Endothelial cell of umbilical vein (primary cell): ENCODE measurements at regions not wholly inside any gene's neighbourhood (a gene's known extent, or its start where the extent isn't known, plus 50 kb on each side); places are given as distances from the start of the nearest gene placed in this dataset.

ENCODE experiments used
- BruUV-seq: library from RNA; stranded (reverse); fragments of 400-500 nt; replicated peaks from 2 replicates; lab custom pipeline; 2021; lab: Mats Ljungman, UMichigan
- CTCF ChIA-PET: fragments of 300-600, 350-600 bp; sonication (Branson Sonifier 250); formaldehyde crosslinking; loops from one replicate; lab custom pipeline; 2021; ENCODE audit warnings: antibody characterized with exemption, inconsistent platforms; lab: Charles Lee
- POLR2A ChIA-PET: fragments of 300-600, 350-600 bp; sonication (Branson Sonifier 250); formaldehyde crosslinking; loops from one replicate; lab custom pipeline; 2021; ENCODE audit warnings: antibody characterized with exemption, inconsistent platforms; lab: Charles Lee
- DNase-seq: peaks from one replicate; pipeline ENCODE4 v3.0.0-alpha.2; 2011; ENCODE audit warnings: low read depth, low spot score
- FAIRE-seq: peaks from 2 replicates; lab custom pipeline; 2011; peaks lifted over from hg19 to GRCh38; lab: Jason Lieb, UNC
- H2AFZ ChIP-seq: 2 replicates; pipeline ENCODE4 v1.6.0; 2012; ENCODE audit warnings: low read depth, low read length, control low read depth, inconsistent platforms
- H3K27ac ChIP-seq: 2 replicates; pipeline ENCODE4 v1.5.1; 2011; ENCODE audit warnings: low read depth, mild to moderate bottlenecking, control low read depth, low read length, moderate library complexity; ENCODE audit not compliant: insufficient read depth
- H3K27me3 ChIP-seq, 2 experiments: 2 replicates each; pipeline versions ENCODE4 v1.6.0 to v1.6.1; 2011; ENCODE audit warnings: low read length in 2 of 2, mixed read lengths in 1 of 2; ENCODE audit not compliant: control insufficient read depth in 2 of 2, insufficient read depth in 2 of 2
- H3K36me3 ChIP-seq, 2 experiments: 2 replicates in 1 of 2; 3 replicates in 1 of 2; pipeline ENCODE4 v1.5.1; 2011; ENCODE audit warnings: low read length in 2 of 2, mild to moderate bottlenecking in 1 of 2, moderate library complexity in 1 of 2; ENCODE audit not compliant: control insufficient read depth in 2 of 2, insufficient read depth in 2 of 2; ENCODE audit errors: extremely low read depth in 1 of 2
- H3K4me1 ChIP-seq: 3 replicates; pipeline ENCODE4 v1.5.1; 2011; ENCODE audit warnings: mild to moderate bottlenecking, low read length; ENCODE audit not compliant: control insufficient read depth, insufficient read depth; ENCODE audit errors: extremely low read depth
- H3K4me2 ChIP-seq: 2 replicates; pipeline ENCODE4 v1.6.1; 2011; ENCODE audit warnings: low read length, control low read depth, mixed read lengths; ENCODE audit not compliant: insufficient read depth
- H3K4me3 ChIP-seq, 3 experiments: fragments of 200-600 bp in 1 of 3; sonication (generic), shearing (Covaris generic) in 1 of 3; replicated peaks in 1 of 3; 2 replicates each; pipeline ENCODE4 v1.5.1; 2011 to 2016; ENCODE audit warnings: control low read depth in 3 of 3, low read length in 3 of 3, mild to moderate bottlenecking in 2 of 3, inconsistent platforms in 1 of 3, low read depth in 1 of 3, moderate library complexity in 1 of 3; ENCODE audit not compliant: insufficient read depth in 1 of 3
- H3K79me2 ChIP-seq: 2 replicates; pipeline ENCODE4 v1.6.0; 2012; ENCODE audit warnings: low read length, inconsistent platforms; ENCODE audit not compliant: control insufficient read depth, insufficient read depth
- H3K9ac ChIP-seq: replicated peaks from 2 replicates; pipeline ENCODE3; 2011; ENCODE audit warnings: low read length, control low read depth; ENCODE audit not compliant: insufficient read depth; ENCODE audit errors: extremely low read depth
- H3K9me1 ChIP-seq: replicated peaks from 3 replicates; pipeline ENCODE4 v1.6.0; 2011; ENCODE audit warnings: mild to moderate bottlenecking, low read length; ENCODE audit not compliant: control insufficient read depth, insufficient read depth; ENCODE audit errors: extremely low read depth
- H3K9me3 ChIP-seq: replicated peaks from 2 replicates; pipeline ENCODE4 v1.5.1; 2012; ENCODE audit warnings: low read length, inconsistent platforms; ENCODE audit not compliant: control insufficient read depth, insufficient read depth
- H4K20me1 ChIP-seq: replicated peaks from 2 replicates; pipeline ENCODE3; 2011; ENCODE audit warnings: mild to moderate bottlenecking, low read length; ENCODE audit not compliant: control insufficient read depth, insufficient read depth; ENCODE audit errors: extremely low read depth
- CTCF ChIP-seq, 2 donors: IDR thresholded peaks; 1 replicate in 1 of 2; 2 replicates in 1 of 2; pipeline ENCODE4 v1.5.1; 2011; ENCODE audit warnings: low read length in 2 of 2, mild to moderate bottlenecking in 2 of 2, moderate library complexity in 2 of 2, control low read depth in 1 of 2, inconsistent platforms in 1 of 2, low read depth in 1 of 2; ENCODE audit not compliant: insufficient read depth in 1 of 2; ENCODE audit errors: extremely low read depth in 1 of 2
- EZH2 ChIP-seq: IDR thresholded peaks from 2 replicates; pipeline ENCODE4 v1.6.1; 2012; ENCODE audit warnings: borderline replicate concordance, low read depth, mild to moderate bottlenecking, moderate library complexity, low read length, inconsistent platforms; ENCODE audit not compliant: severe bottlenecking
- FOS ChIP-seq: IDR thresholded peaks from 2 replicates; pipeline ENCODE4 v1.6.1; 2011; ENCODE audit warnings: mild to moderate bottlenecking, low read length, moderate library complexity, borderline replicate concordance; ENCODE audit not compliant: insufficient read depth
- GATA2 ChIP-seq: IDR thresholded peaks from 2 replicates; pipeline ENCODE4 v1.7.0; 2011; ENCODE audit warnings: low read depth, mild to moderate bottlenecking, moderate library complexity, mixed read lengths, low read length; ENCODE audit not compliant: insufficient read length, insufficient read depth
- JUN ChIP-seq: IDR thresholded peaks from 2 replicates; pipeline ENCODE4 v1.6.1; 2011; ENCODE audit warnings: borderline replicate concordance, low read depth; ENCODE audit not compliant: insufficient read length, insufficient read depth
- MAX ChIP-seq: IDR thresholded peaks from 2 replicates; pipeline ENCODE4 v1.6.1; 2011; ENCODE audit not compliant: insufficient read depth, insufficient read length
- MYC ChIP-seq: IDR thresholded peaks from one replicate; pipeline ENCODE4 v1.6.1; 2011; ENCODE audit warnings: mild to moderate bottlenecking, low read depth, low read length
- POLR2A ChIP-seq: IDR thresholded peaks from 2 replicates; pipeline ENCODE4 v1.6.1; 2012; ENCODE audit warnings: low read depth, mild to moderate bottlenecking, control low read depth, low read length
- POLR2AphosphoS5 ChIP-seq: IDR thresholded peaks from 2 replicates; pipeline ENCODE4 v1.6.1; 2012; ENCODE audit warnings: low read depth, mild to moderate bottlenecking, control low read depth, low read length, moderate library complexity; ENCODE audit not compliant: insufficient read depth
- dilution Hi-C: fragments of 300-500 bp; cut with MboI; formaldehyde crosslinking; loops from one replicate; pipeline ENCODE4 v1.15.0; 2019; ENCODE audit warnings: low sequenced_read_pairs; ENCODE audit not compliant: extremely low pct_ligation_motif_present
- intact Hi-C: fragments of 100-400 bp; cut with micrococcal nuclease; formaldehyde crosslinking; loops from one replicate; pipeline ENCODE4 v1.10.0; 2022

- CTCF ChIA-PET: no interaction called here
- BruUV-seq: no TSS peak
- Histone ChIP-seq H3K36me3 (no peaks in the 10 kb centered on the region), H3K27me3 (no peaks in the 10 kb centered on the region), H3K9me1 (no peaks in the 10 kb centered on the region), H3K4me1 (no peaks in the 10 kb centered on the region), H3K27ac (no peak overlapping the region), H4K20me1 (no peaks in the 10 kb centered on the region), H3K4me3 (no peak overlapping the region), H3K4me2 (no peak overlapping the region), H3K9me3 (no peaks in the 10 kb centered on the region), H3K79me2 (no peaks in the 10 kb centered on the region), H2AFZ (no peak overlapping the region), H3K9ac (no peak overlapping the region)
- intact Hi-C loops (no loop called here), dilution Hi-C loops (no loop called here)
- DNase-seq (no peak), FAIRE-seq (no peak)
- POLR2A ChIA-PET: no interaction called here
- TF ChIP-seq GATA2: no peak
- no peak for TF ChIP-seq FOS
Measured at GRCh38 chr12:13571035-13571434, 374.5 kb downstream of the EMP1 start.

DNA sequence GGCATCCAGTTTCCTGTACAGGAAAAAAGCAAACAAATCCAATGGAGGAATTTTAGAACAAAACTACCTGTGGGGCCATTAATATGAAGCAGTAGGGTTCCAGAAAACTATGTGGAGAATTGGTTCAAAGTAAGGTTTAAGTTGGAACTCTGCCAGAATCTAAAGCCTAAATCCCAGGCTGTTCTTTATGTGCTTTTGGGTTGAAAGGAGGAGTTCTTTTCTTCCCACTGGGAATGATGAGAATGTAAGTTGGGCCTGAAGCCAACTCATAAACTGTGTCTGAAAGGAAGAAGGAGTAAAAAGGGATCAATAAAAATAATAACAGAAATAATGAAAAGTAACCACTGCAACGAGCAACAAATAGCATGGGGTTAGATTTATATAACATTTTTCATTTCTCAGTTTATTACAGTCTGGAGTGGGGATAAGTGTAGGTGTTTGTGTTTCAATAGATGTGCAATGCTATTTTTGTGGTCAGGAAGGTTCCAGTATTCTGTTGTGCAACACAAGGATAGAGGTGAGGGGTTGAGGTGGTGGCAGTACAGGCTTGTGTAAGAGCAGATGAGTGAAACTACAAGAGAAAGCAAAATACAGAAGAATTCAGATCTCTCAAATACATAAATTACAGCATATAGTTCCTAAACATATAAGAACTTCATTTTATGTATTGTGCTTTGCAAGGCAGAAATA lies 373.6 kb downstream of the EMP1 start:
- dilution Hi-C loops (no loop called here), intact Hi-C loops (no loop called here)
- Histone ChIP-seq H3K9ac (no peak overlapping the region), H3K79me2 (no peaks in the 10 kb centered on the region), H3K27ac (no peak overlapping the region), H3K4me1 (no peaks in the 10 kb centered on the region), H3K4me3 (no peak overlapping the region), H3K27me3 (no peaks in the 10 kb centered on the region), H3K4me2 (no peak overlapping the region), H3K9me1 (no peaks in the 10 kb centered on the region), H3K9me3 (no peaks in the 10 kb centered on the region), H2AFZ (no peak overlapping the region), H3K36me3 (no peaks in the 10 kb centered on the region), H4K20me1 (no peaks in the 10 kb centered on the region)
- POLR2A ChIA-PET: no interaction called here
- no TSS peak for BruUV-seq
- DNase-seq (no peak), FAIRE-seq (no peak)
- TF ChIP-seq GATA2: no peak
- no peak for TF ChIP-seq FOS
- TF ChIP-seq JUN: no peak
- no peak for TF ChIP-seq EZH2
- TF ChIP-seq POLR2AphosphoS5: no peak
- TF ChIP-seq MAX: no peak
- TF ChIP-seq POLR2A: no peak
- no peak for TF ChIP-seq MYC
- TF ChIP-seq CTCF (IDR thresholded peaks at IDR 0.05; ENCODE audit: extremely low read depth in 1 of 2, insufficient read depth in 1 of 2, low read depth in 1 of 2, low read length in 2 of 2): no peak
- CTCF ChIA-PET: no interaction called here
